ENCODE measurements at regions not wholly inside any gene's neighbourhood (a gene's known extent, or its start where the extent isn't known, plus 50 kb on each side); places are given as distances from the start of the nearest gene placed in this dataset.
"Not testable (repeated sequence)": the region's sequence is repeated elsewhere in the genome, so short reads cannot be mapped to it uniquely, and the experiment has no call there.

GRCh38 chr3:20417388-20418108 lies 231.5 kb upstream of the SGO1 start:
- no peak for DNase-seq (ENCODE audit: low read depth in 1 of 2, low spot score in 1 of 2)

DNA sequence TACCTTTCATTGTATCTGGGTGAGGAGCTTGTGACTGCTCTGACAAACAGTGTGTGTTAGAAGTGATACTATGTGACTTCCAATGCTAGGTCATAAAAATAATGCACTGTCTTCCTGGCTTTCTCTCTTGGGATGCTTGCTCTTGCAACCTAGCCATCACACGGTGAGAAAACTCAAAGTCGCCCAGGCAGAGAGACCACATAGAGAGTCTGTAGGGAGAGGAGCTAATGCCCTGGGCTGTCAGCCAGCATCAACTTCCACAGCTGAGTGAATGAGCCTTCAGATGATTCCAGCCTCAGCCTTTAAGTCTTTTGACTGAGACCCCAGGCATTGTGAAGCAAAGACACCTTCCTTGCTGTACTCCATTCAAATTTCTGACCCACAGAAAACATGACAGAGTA lies 220.6 kb upstream of the SGO1 start:
- no peak for DNase-seq (ENCODE audit: low read depth in 1 of 2, low spot score in 1 of 2)

DNA sequence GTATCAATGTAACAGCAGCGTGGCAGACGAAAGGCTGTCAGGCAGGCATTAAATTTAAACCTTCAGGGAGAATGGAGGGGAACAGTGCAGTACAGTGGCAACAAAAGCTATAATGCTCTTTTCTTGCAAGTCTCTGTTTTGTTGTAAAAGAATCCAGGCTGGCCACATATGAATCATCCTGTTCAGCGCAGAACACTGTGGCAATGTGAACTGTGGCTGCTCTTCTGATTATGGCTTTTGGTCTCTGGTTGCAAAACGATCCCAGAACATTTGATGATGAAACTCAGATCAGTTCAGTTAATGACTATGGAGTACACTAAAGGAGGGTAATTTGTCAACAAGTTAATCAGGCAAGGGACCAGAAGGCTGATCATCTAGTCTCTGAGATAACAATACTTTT lies 219.7 kb upstream of the SGO1 start:
- DNase-seq (ENCODE audit: low read depth in 1 of 2, low spot score in 1 of 2), result no peak

DNA sequence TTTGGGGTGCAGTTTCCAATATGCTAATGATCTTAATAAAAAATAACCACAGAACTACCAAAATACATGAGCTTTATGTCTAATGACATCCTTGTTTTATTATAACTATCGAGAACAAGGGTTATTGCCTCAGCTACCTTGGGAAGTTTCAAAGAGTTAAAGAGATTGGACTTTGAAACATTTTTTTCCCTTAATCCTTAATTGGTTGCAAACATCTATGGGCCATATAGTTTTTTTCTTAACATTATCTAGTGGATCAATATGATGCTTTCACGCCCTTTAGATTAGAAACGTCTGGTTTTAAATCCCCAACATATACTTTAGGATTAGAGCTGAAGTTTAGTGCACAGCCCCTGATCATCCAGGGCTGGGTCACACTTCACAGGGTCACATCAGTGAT lies 219.2 kb upstream of the SGO1 start:
- DNase-seq (ENCODE audit: low read depth in 1 of 2, low spot score in 1 of 2), result no peak

DNA sequence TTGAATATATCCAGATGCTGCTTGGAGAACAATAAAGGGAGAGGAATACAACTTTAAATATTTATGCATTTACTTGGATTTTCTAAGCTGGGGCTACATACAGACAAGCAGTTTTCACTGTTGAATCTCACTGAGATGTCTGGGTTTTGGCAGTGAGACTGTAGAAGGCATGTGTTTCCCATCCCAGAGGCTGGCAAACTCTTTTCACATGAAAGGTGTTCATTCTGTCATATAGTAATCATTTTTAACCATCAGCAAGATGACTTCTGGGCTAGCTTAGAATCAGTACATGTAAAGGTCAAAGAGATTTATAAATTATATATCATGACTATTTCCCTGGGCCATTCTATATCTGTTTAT lies 218.7 kb upstream of the SGO1 start:
- no peak for DNase-seq (ENCODE audit: low read depth in 1 of 2, low spot score in 1 of 2)

DNA sequence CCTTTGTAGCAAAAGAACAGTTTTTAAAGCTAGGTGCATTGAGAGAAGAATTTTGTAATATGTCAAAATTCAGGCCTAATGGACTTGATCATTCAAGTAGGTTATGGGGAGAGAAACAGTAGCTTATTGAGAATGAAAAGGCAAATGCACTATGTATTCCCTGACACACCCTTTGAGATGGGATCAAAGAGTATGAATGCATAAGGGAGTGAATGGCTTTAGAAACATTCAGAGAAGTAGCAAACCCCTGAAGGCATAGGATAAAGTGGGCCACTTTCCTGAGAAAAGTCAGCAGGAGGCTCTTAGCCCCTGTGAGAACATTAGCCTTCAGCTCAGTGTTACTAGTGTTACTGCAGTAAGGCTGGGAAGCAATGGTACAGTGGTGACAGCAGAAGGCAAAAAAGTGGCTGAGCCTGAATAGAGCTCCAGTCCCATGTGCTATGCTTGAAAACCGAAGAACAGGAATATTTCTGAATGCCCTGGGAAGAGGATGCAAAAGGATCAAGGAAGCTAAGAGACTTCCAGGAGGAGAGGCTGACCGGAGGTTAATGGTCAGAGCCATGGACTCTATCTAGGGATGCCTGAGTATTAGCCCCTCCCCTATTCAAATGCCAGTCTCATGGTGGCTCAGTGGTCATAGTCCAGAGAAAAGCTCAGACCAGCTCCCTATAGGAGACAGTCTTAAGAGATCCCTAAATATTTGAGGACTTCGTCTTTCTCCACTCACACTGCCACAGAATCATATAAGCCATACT lies 218.2 kb upstream of the SGO1 start:
- no peak for DNase-seq (ENCODE audit: low read depth in 1 of 2, low spot score in 1 of 2)

GRCh38 chr3:20401253-20401652 lies 215.2 kb upstream of the SGO1 start:
- DNase-seq (ENCODE audit: low read depth in 1 of 2, low spot score in 1 of 2), result no peak

DNA sequence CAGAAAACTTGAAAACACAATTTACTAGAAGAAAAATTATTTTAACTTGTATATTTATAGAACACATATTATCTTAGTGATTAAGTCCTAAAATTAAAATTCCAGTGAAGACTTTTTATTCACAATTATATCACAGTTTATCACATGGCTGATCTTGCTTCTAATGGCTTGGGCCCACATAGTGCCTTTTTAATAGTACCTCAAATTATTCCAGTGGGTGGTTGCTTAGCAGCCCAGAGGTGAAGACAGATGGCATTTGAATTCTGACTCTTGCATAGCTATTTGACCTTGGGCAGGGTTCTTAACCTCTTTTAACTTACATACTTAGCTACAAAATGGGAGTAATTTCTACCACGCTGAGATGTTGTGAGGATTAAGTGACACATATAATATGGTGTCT lies 214.7 kb upstream of the SGO1 start:
- DNase-seq (ENCODE audit: low read depth in 1 of 2, low spot score in 1 of 2), result no peak

DNA sequence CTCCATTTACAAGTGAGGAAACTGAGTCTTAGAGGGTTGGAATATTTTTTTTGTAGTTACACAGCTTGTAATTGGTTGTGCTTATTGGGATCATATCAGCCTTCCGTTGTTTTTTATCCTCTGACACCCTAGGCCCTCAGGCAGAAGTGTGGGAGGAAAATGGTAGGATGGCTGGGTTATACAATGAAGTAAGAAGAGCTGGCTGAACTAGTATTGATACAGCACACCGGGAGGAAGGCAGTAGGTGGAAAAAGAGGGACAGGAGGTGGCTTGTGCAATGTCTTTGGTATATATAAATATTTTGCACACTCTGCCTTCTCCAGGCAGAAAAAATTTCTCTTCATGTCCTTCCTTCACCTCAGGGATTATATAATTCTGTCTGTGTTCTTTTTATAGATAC lies 214.3 kb upstream of the SGO1 start:
- DNase-seq (ENCODE audit: low read depth in 1 of 2, low spot score in 1 of 2), result no peak

GRCh38 chr3:20396335-20396734 lies 210.3 kb upstream of the SGO1 start:
- no peak for DNase-seq (ENCODE audit: low read depth in 1 of 2, low spot score in 1 of 2)

- DNase-seq (ENCODE audit: low read depth in 1 of 2, low spot score in 1 of 2), result no peak
Observed at GRCh38 chr3:20395692-20396091, 209.7 kb upstream of the SGO1 start.

GRCh38 chr3:20394243-20394642 lies 208.2 kb upstream of the SGO1 start:
- no peak for DNase-seq (ENCODE audit: low read depth in 1 of 2, low spot score in 1 of 2)

- DNase-seq (ENCODE audit: low read depth in 1 of 2, low spot score in 1 of 2), result no peak
Observed at GRCh38 chr3:20391644-20392043, 205.6 kb upstream of the SGO1 start.

GRCh38 chr3:20388971-20389370 lies 203.0 kb upstream of the SGO1 start:
- DNase-seq (ENCODE audit: low read depth in 1 of 2, low spot score in 1 of 2), result no peak

DNA sequence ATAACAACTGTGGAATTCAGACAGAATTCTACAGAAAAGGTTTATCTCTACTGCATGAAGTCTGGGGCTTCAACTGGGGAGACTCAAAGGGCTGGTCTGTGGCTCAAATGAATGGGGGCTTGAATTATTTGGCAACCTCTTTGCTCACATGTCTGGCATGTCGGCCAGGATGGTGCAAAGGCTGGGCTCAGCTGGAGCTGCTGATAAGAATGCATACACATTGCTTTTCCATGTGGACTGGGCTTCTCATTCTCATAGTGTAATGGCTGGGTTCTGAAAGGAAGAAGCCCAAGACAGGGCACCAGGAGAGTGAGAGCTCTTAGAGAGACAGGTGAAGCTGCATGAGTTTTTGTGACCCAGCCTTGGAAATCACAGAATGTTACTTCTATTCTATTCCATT lies 194.3 kb upstream of the SGO1 start:
- no peak for DNase-seq (ENCODE audit: low read depth in 1 of 2, low spot score in 1 of 2)

- DNase-seq (ENCODE audit: low read depth in 1 of 2, low spot score in 1 of 2), result no peak
Observed at GRCh38 chr3:20378315-20378714, 192.3 kb upstream of the SGO1 start.

- no peak for DNase-seq (ENCODE audit: low read depth in 1 of 2, low spot score in 1 of 2)
Observed at GRCh38 chr3:20376665-20377217, 190.7 kb upstream of the SGO1 start.

GRCh38 chr3:20375302-20375701 lies 189.3 kb upstream of the SGO1 start:
- DNase-seq (ENCODE audit: low read depth in 1 of 2, low spot score in 1 of 2), result no peak

- DNase-seq (ENCODE audit: low read depth in 1 of 2, low spot score in 1 of 2), result not testable (repeated sequence)
Observed at GRCh38 chr3:20370273-20371063, 184.5 kb upstream of the SGO1 start.

GRCh38 chr3:20361000-20361399 lies 175.0 kb upstream of the SGO1 start:
- no peak for DNase-seq (ENCODE audit: low read depth in 1 of 2, low spot score in 1 of 2)

DNA sequence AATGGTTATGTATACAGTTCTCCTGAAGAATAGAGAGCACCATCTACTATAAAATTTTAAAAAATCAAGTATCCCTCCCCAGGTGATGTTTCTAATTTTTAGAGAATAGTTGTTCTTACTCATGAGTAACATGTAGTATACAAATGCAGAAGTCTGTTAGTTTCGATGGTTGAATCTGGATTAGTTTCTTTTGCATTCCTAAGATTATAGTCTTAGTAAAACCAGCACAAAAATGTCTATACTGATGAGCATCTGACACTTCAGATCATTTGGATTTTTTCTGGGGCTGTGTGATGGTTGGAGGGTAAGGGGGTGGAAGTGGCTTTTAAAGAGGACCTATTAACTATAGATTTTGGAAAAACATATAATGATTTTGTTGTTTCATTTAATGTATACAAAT lies 167.3 kb upstream of the SGO1 start:
- no peak for DNase-seq (ENCODE audit: low read depth in 1 of 2, low spot score in 1 of 2)
